HG03280 (cell line): ENCODE measurements at regions not wholly inside any gene's neighbourhood (a gene's known extent, or its start where the extent isn't known, plus 50 kb on each side); places are given as distances from the start of the nearest gene placed in this dataset.

ENCODE experiments used
- ATAC-seq: cut with Tn5 transposase; IDR thresholded peaks from one replicate; pipeline ENCODE4 v1.9.1; 2021; ENCODE audit warnings: mild to moderate bottlenecking, moderate library complexity; ENCODE audit not compliant: unreplicated experiment

DNA sequence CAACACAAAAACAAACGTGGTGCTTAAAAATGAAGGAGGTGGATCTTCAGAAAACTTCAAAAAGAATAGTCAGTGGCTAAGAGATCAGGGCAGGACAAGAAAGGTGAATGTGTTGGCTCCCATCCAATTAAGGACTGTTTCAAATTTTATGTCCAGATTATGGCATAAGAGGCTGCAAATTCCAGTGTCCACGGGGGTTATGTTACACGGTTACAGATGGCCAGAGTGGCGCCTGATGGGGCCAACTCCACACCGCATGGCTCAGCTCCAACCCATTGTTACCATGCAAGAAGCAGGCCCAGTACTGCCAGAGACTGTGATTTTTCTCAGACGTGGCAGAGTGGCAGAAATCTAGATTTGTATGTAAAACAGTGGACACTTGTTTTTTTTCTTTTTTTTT lies 168.4 kb upstream of the TENM3 start:
- ATAC-seq, result no peak

GRCh38 chr4:182082910-182083309 lies 160.3 kb upstream of the TENM3 start:
- ATAC-seq, result no peak

- ATAC-seq, result no peak
Observed at GRCh38 chr4:182083671-182084410, 159.4 kb upstream of the TENM3 start.

DNA sequence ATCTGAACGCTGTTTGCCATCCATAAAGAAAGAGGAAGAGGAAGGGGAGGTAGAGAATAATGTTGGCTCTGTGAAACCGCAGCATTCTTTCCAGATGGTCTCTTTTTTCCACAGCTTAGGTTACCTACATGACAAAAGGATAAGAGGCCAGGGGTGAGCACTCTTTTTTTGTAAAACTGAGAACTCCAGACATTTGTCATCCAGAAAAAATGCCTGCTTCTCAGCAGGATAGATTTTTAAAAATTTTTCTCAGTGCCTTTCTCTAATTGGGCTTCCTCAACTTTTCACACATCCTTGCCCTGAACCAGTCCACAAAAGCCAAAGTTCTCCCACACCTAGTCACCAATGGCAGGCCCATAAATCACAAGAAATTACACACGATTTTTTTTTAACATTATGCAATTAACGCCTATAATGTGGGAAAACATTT lies 158.1 kb upstream of the TENM3 start:
- ATAC-seq, result no peak

- no peak for ATAC-seq
Observed at GRCh38 chr4:182089326-182089725, 153.9 kb upstream of the TENM3 start.

- ATAC-seq, result no peak
Observed at GRCh38 chr4:182090186-182090585, 153.0 kb upstream of the TENM3 start.

DNA sequence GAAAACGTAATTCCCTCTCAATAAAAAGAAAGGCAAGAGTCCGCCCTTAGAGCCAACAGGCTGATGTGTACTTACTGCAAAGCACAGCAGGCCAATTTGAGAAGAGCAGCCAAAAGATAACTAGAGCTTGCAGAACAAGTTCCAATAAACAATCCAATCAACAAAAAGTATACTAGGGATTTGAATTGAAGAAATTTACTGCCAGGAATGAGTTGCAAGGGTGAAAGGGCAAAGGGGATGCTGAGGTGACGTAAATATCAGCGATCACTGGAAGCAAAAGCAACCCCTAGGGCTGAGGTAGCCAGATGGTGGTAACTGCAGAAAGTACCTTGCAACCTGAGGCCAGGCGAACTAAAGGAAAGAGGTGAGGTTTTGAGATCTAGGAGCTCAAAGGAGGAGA lies 152.1 kb upstream of the TENM3 start:
- ATAC-seq, result no peak

- no peak for ATAC-seq
Observed at GRCh38 chr4:182093431-182093831, 149.8 kb upstream of the TENM3 start.

GRCh38 chr4:182093935-182094334 lies 149.3 kb upstream of the TENM3 start:
- no peak for ATAC-seq

- ATAC-seq, result no peak
Observed at GRCh38 chr4:182101618-182102017, 141.6 kb upstream of the TENM3 start.

DNA sequence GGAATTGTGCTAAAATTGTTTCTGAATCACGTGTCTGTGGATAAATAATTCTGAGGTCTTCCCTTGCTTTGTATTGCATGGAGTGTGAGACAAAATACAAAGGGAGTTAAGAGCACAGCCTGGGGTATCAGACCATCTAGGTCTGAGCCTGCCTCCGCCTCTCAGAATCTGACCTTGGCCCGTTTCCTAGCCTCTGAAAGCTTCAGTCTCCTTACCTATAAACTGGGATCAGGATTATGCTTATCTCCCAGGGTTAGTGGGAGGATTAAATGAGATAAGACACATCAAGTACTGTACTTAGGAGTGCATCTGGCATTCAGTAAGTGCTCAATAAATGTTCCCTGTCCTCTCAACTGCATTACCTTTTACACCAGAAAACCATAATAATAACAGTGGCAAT lies 140.6 kb upstream of the TENM3 start:
- no peak for ATAC-seq

DNA sequence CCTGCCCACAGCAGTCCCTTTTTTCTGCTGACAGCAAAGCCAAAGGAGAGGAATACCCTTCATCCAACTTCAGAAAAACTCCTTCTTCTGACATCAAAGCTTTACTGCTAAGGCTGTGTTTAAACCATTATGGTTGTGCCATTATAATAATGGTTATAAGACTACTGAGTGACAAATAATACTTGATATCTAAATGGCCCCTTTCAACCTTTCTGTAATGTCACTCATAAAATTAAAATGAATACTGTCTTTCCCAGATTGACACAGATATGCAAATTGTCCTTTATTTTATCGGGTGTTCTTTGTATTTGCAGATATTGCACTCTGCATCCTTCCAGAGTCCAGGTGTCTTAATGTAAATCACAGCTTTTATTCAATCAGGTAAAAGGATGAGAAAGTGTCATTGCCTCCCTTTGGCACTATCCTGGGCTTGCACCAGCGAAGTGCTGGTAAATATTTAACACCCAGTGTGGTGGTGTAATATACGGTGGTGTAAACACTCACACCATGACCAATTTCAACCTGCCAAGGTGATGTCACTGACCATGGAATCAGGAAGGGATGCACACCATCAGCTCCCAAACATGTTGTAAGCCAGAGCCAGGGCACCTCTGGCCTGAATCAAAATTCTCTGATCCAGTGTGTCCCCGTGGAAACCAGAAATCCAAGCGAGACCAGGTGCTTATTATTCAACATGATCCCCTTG lies 139.4 kb upstream of the TENM3 start:
- no peak for ATAC-seq

DNA sequence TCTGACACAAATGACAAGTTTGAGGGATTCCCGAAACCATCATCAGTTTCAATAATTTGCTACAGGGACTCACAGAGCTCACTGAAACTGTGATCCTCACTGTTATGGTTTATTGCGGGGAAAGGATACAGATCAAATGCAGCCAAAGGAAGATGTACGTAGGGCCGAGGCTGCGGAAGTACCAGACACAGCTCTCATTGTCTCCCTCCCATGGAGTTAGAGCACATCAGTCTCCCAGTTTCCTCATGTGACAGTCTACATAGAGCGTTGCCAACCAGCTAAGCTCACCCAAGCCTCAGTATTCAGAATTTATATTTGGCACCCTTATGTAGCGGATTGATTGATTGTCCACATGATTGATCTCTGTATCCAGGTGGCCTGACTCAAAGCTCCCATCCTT lies 137.8 kb upstream of the TENM3 start:
- ATAC-seq, result no peak

DNA sequence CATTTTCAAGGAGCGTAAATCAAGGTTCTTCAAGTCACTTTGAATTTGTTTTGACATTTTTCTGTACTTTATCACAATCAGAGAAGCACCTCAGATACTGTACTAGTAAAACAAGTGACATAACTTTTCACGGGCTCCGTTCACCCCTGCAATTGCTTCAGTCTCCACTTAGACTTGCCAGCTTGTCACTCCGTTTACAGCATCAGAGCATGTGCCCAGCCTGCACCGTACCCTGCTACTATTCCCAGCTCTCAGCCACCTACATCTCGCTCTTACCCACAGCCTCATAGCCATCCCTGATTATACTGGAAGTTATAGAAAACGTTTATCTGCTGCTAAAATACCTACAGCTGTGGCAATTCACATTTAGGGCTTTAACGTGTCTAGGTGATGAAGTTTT lies 135.3 kb upstream of the TENM3 start:
- no peak for ATAC-seq

DNA sequence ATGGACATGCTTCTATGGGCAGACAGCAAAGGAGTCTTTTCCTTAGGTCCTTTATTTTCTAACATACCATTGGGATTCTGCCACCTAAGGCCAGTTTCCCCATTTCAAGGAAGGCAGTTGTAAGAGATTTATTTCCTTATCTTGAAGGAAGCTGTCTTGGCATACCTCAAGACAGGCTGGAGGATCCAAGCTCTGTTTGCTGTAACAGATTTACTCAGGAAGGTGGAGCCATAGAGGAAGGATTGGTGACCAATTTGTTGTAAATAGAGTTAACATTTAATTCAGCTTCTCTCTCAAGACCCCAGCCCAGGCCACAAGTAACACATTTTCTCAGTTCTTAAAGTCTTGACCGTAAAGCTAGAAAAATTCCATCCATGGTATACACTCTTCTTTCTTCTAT lies 131.6 kb upstream of the TENM3 start:
- no peak for ATAC-seq

- no peak for ATAC-seq
Observed at GRCh38 chr4:182113779-182114178, 129.4 kb upstream of the TENM3 start.

GRCh38 chr4:182124359-182124758 lies 118.8 kb upstream of the TENM3 start:
- ATAC-seq, result no peak

GRCh38 chr4:182126096-182126495 lies 117.1 kb upstream of the TENM3 start:
- ATAC-seq, result no peak

DNA sequence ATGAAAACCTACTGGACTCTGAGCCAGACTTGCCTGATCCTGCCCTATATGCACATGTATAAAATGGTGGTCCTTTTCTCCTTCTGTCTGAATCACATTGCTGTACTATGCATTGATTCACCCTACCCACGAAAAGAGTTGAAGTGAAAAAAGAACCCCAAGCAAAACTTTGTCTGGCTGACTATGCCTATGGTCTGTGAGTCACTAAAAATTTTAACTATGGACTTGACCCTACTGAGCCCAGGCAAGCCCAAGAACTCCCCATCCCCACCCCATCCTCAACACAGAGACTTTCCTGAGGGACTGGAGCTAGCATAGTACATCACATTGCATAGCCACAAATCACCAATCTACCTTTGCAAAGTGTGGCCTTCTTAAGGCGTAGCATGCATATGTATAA lies 116.6 kb upstream of the TENM3 start:
- ATAC-seq, result no peak

- no peak for ATAC-seq
Observed at GRCh38 chr4:182133033-182133432, 110.2 kb upstream of the TENM3 start.

GRCh38 chr4:182134261-182134660 lies 108.9 kb upstream of the TENM3 start:
- ATAC-seq, result no peak

DNA sequence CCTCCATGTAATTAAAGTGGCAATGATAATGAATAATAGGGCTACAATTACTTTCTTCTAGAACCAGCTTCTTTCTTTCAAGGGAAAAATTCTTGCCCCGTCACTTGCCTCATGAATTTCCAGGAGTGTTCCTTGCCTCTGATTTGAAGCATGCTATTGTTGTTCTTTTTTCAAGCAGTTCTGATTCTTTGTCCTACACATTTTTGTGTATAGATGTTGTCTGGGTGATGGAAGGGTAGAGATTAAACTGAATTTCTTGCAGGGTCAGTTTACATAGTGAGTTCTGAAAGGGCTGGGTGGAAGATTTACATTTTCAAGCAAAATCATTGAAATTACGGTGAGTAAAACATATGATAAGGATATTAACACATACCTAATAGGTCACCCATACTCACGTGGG lies 107.0 kb upstream of the TENM3 start:
- no peak for ATAC-seq

- ATAC-seq, result no peak
Observed at GRCh38 chr4:182137343-182137742, 105.9 kb upstream of the TENM3 start.
